Erythroblast (primary cell): ENCODE measurements at regions not wholly inside any gene's neighbourhood (a gene's known extent, or its start where the extent isn't known, plus 50 kb on each side); places are given as distances from the start of the nearest gene placed in this dataset.
"Not testable (repeated sequence)": the region's sequence is repeated elsewhere in the genome, so short reads cannot be mapped to it uniquely, and the experiment has no call there.

ENCODE experiments used
- GATA1 ChIP-seq: IDR thresholded peaks from 2 replicates; pipeline ENCODE4 v1.6.1; 2011; ENCODE audit warnings: low read depth, mild to moderate bottlenecking, control low read depth, low read length, moderate library complexity
- POLR2A ChIP-seq: IDR thresholded peaks from 2 replicates; pipeline ENCODE4 v1.6.1; 2011; ENCODE audit warnings: mild to moderate bottlenecking, low read length

DNA sequence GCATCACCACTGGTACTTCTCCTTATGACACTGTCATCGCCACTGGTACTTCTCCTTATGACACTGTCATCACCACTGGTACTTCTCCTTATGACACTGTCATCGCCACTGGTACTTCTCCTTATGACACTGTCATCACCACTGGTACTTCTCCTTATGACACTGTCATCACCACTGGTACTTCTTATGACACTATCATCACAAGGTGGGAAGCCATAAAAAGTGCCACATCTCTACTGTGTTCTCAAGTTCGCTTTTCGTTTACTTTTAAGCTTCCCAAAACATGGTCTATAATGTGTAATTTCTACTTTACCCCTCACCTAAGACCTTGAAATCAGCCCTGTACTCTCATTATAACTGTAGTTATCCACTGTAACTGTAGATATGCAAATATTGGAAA is 745.4 kb upstream of the CHAC2 start:
- not testable (repeated sequence) for TF ChIP-seq POLR2A, GATA1
